Fibroblast of upper back skin (primary cell): ENCODE measurements at regions not wholly inside any gene's neighbourhood (a gene's known extent, or its start where the extent isn't known, plus 50 kb on each side); places are given as distances from the start of the nearest gene placed in this dataset.

ENCODE experiments used
- DNase-seq: peaks from one replicate; pipeline ENCODE4 v3.0.0-alpha.2; 2013

GRCh38 chr18:22355598-22355997, 62.1 kb downstream of the CTAGE1 start:
- DNase-seq, result no peak

- no peak for DNase-seq
Observed at GRCh38 chr18:22355069-22355468, 62.6 kb downstream of the CTAGE1 start.

- no peak for DNase-seq
Observed at GRCh38 chr18:22349966-22350365, 67.7 kb downstream of the CTAGE1 start.

GRCh38 chr18:22349317-22349898, 68.3 kb downstream of the CTAGE1 start:
- DNase-seq, result no peak

- DNase-seq, result peak; percentile 57
Observed at GRCh38 chr18:22348521-22349316, 69.0 kb downstream of the CTAGE1 start.

- DNase-seq, result no peak
Observed at GRCh38 chr18:22347606-22348511, 69.9 kb downstream of the CTAGE1 start.

- peak; percentile 53 for DNase-seq
Observed at GRCh38 chr18:22346953-22347605, 70.6 kb downstream of the CTAGE1 start.

GRCh38 chr18:22346401-22346952, 71.2 kb downstream of the CTAGE1 start:
- DNase-seq, result peak; percentile 72

GRCh38 chr18:22345718-22346117, 72.0 kb downstream of the CTAGE1 start:
- DNase-seq, result no peak

- DNase-seq, result no peak
Observed at GRCh38 chr18:22344908-22345670, 72.6 kb downstream of the CTAGE1 start.

- DNase-seq, result no peak
Observed at GRCh38 chr18:22344445-22344844, 73.3 kb downstream of the CTAGE1 start.

GRCh38 chr18:22343613-22344012, 74.1 kb downstream of the CTAGE1 start:
- no peak for DNase-seq

- DNase-seq, result peak; percentile 66
Observed at GRCh38 chr18:22342625-22343024, 75.1 kb downstream of the CTAGE1 start.

- DNase-seq, result no peak
Observed at GRCh38 chr18:22340331-22340730, 77.4 kb downstream of the CTAGE1 start.

- no peak for DNase-seq
Observed at GRCh38 chr18:22339913-22340312, 77.8 kb downstream of the CTAGE1 start.

- no peak for DNase-seq
Observed at GRCh38 chr18:22337833-22338232, 79.9 kb downstream of the CTAGE1 start.

GRCh38 chr18:22337306-22337705, 80.4 kb downstream of the CTAGE1 start:
- DNase-seq, result no peak

GRCh38 chr18:22336406-22336805, 81.3 kb downstream of the CTAGE1 start:
- no peak for DNase-seq

- no peak for DNase-seq
Observed at GRCh38 chr18:22335731-22336198, 82.0 kb downstream of the CTAGE1 start.

GRCh38 chr18:22334567-22334966, 83.1 kb downstream of the CTAGE1 start:
- DNase-seq, result no peak

- no peak for DNase-seq
Observed at GRCh38 chr18:22332590-22332989, 85.1 kb downstream of the CTAGE1 start.

- DNase-seq, result no peak
Observed at GRCh38 chr18:22330508-22330907, 87.2 kb downstream of the CTAGE1 start.
